Pancreas (tissue), 10 donors: ENCODE measurements at regions not wholly inside any gene's neighbourhood (a gene's known extent, or its start where the extent isn't known, plus 50 kb on each side); places are given as distances from the start of the nearest gene placed in this dataset.

Source experiments
- ATAC-seq, 4 donors: fragments of 200-7000 bp; cut with Tn5 transposase; one replicate each; pipeline versions ENCODE4 v1.8.0 to v1.9.1; 2020; ENCODE audit warnings: mild to moderate bottlenecking in 4 of 4, moderate library complexity in 4 of 4
- DNase-seq, 6 donors: peaks; one replicate each; pipeline ENCODE4 v3.0.0-alpha.2; 2020
- FAIRE-seq: peaks from 2 replicates; lab custom pipeline; 2012; peaks lifted over from hg19 to GRCh38; lab: Jason Lieb, UNC
- H3K27ac ChIP-seq, 4 donors: fragments of 200-600 bp; sonication (generic); 1 replicate in 3 of 4; 2 replicates in 1 of 4; pipeline versions ENCODE4 v1.5.0 to v1.8.0; 2020
- H3K27me3 ChIP-seq, 4 donors: fragments of 200-600 bp; one replicate each; pipeline ENCODE4 v1.8.0; 2021
- H3K36me3 ChIP-seq, 3 donors: fragments of 200-600 bp; sonication (generic) in 1 of 3; one replicate each; pipeline versions ENCODE4 v1.5.0 to v1.8.0; 2020 to 2021
- H3K4me1 ChIP-seq, 3 donors: fragments of 200-600 bp; one replicate each; pipeline ENCODE4 v1.8.0; 2021
- H3K4me3 ChIP-seq, 4 donors: fragments of 200-600 bp; sonication (generic) in 2 of 4; one replicate each; pipeline versions ENCODE4 v1.5.0 to v1.8.0; 2020 to 2021
- H3K9me3 ChIP-seq, 4 donors: fragments of 200-600 bp; one replicate each; pipeline ENCODE4 v1.8.0; 2021
- WGBS, 2 donors: extraction: QIAGEN DNeasy Blood & Tissue Kit; methylation state at CpG; one replicate each; pipeline ENCODE4 v1.1.7; 2013; 5-methylcytosine and 5-hydroxymethylcytosine counted together
- intact Hi-C, 3 donors: fragments of 100-400 bp; cut with DNase I; formaldehyde crosslinking; loops; one replicate each; pipeline versions ENCODE4 v1.11.1 to v1.14.2; 2022
- TF ChIP-seq, protein P1 (sequence below), 4 donors: fragments of 200-600 bp; sonication (generic) in 3 of 4; IDR thresholded peaks; one replicate each; pipeline versions ENCODE4 v1.5.0 to v1.8.0; 2021; ENCODE audit warnings: antibody characterized with exemption in 4 of 4
- donor health status: healthy with polysubstance abuse.
- donor health status: DM: no; HTN: no; CAD: no; lungs with moderate emphysema.
- donor health status: DM: no; HTN: no; CAD: no.
- donor health status: control.
- donor health status: control.
- donor health status: Bipolar disorder and iron deficiency.
- donor health status: DM: yes; HTN: yes; CAD: no.
- donor health status: DM: no; HTN: no; CAD: no.
- donor health status: DM: no; HTN: no; CAD: no.
- donor health status: DM: yes; HTN: yes; CAD: no.

DNA sequence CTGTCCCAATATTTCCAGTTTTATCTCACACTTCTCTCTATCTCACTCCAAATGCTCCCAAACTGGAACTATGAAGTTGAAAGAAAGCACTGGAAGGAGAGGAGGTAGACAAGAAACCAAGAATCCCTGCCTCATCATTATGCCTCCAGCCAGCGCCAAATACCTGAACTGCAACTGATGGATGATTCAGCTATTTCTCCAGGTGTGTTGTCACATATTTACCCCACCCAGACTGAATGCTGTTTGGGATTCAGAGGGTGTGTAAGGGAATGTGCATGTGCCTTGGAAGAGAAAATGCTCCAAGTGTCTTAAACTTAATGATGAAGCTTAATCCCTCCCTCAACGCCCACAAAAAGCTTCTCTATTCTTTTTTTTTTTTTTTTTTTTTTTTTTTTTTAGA lies 269.5 kb upstream of the ATP11B start:
- FAIRE-seq (no peak), DNase-seq (no peak), ATAC-seq (no peak)
- peaks cover 0 to 9% (median 4%) of the 10 kb centered on the region in 3 donors for H3K4me1 ChIP-seq
- no peak overlapping the region for H3K4me3 ChIP-seq
- TF ChIP-seq, protein P1, sequence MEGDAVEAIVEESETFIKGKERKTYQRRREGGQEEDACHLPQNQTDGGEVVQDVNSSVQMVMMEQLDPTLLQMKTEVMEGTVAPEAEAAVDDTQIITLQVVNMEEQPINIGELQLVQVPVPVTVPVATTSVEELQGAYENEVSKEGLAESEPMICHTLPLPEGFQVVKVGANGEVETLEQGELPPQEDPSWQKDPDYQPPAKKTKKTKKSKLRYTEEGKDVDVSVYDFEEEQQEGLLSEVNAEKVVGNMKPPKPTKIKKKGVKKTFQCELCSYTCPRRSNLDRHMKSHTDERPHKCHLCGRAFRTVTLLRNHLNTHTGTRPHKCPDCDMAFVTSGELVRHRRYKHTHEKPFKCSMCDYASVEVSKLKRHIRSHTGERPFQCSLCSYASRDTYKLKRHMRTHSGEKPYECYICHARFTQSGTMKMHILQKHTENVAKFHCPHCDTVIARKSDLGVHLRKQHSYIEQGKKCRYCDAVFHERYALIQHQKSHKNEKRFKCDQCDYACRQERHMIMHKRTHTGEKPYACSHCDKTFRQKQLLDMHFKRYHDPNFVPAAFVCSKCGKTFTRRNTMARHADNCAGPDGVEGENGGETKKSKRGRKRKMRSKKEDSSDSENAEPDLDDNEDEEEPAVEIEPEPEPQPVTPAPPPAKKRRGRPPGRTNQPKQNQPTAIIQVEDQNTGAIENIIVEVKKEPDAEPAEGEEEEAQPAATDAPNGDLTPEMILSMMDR (IDR thresholded peaks at IDR 0.05) = no peak
- no peaks in the 10 kb centered on the region for H3K9me3 ChIP-seq
- intact Hi-C loops = no loop called here
- no peaks in the 10 kb centered on the region for H3K27me3 ChIP-seq
- 91 to 97% methylated on average over 2 of the region's 2 CpGs for WGBS, 2 donors
- no peak overlapping the region for H3K27ac ChIP-seq
- no peaks in the 10 kb centered on the region for H3K36me3 ChIP-seq

DNA sequence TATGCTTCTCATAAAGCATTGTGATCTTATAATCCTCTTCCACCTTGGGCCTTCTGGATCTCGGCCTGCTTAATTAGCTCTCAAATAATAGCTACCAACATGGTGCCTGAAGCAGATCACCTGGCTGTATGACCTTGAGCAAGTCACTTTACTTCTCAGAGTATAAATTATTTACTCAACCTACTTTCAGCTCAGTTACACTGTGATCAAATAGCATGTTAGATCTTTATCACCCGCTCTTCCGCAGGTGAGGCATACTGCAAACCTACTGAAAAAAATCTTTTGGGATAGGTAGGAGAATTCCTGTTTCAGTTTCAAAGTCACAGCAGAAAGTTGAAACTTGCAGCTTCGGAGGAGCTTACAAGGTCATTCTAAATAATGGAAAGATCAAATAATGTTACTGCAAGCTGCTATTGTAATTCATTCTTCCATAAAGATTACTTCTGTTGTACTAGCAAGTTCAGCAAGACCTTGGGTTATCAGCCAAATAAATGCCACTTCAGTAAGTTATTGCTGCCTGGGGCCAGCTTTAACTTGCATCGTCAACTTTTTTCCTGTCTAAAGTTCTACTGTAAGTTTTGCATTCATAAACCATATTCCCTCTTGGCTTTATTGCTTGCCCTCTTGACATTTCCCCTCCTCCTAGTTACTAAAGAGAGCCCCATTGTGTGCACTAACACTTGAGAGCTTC lies 268.4 kb upstream of the ATP11B start:
- no peaks in the 10 kb centered on the region for H3K36me3 ChIP-seq
- H3K4me3 ChIP-seq = no peak overlapping the region
- H3K4me1 ChIP-seq = peaks cover 0 to 9% (median 4%) of the 10 kb centered on the region in 3 donors
- no peak for FAIRE-seq
- H3K9me3 ChIP-seq = no peaks in the 10 kb centered on the region
- H3K27me3 ChIP-seq = no peaks in the 10 kb centered on the region
- DNase-seq = no peak
- H3K27ac ChIP-seq = no peak overlapping the region
- 15% methylated on average over 5 of the region's 5 CpGs for WGBS, 2 donors
- peak in 3 of 4 donors; percentile 20 to 75 (median 66) for ATAC-seq
- TF ChIP-seq, protein P1 (IDR thresholded peaks at IDR 0.05) = no peak
- intact Hi-C loops = no loop called here

DNA sequence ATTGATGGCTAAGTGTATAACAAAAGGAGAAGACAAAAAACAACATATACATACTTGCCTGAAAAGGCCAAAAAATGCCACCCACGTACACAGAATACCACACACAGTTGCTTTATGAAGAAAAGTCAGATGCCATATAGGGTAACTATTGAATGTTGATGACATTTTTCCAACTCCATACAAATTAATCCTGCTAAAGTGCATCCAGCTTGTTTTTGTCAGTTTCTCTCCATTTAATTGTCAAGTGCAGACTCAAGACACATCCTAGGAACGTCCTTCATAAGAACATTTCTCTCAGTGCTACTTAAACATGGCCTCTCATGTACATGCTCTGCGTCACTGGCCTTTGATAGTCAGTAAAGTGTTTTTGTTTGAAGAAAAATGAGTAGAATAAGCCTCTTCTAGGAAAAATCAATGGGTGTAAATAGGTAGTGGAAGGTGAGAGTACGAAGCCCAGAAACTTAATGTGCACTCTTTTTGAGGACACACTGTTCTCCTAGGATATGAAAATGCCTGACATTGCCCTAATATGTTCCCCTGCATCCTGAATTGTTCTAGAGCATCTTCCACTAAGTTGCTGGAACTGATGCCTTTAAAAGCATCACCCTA lies 267.4 kb upstream of the ATP11B start:
- DNase-seq = no peak
- 65 to 70% methylated on average over 4 of the region's 4 CpGs for WGBS, 2 donors

DNA sequence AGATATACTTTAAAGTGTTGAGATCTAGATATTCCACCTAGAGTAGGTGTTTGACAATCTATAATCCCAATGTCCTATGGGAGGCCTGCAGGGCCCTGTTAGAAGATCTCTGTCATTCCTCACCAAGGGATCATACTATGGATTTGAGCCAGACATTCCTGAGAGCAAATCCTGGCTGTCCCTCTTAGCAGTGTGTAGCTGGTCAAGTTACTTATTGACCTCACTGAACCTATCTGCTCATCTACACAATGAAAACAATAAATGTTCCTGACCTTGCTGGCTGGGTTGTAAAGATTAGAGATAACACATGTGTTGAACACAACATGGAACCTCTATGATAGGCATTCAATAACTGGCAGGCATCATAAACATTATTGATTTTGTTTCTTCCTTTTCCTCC lies 265.6 kb upstream of the ATP11B start:
- DNase-seq (no peak), FAIRE-seq (no peak), ATAC-seq (peak in 2 of 4 donors; percentile 51 to 65)
- TF ChIP-seq, protein P1 (IDR thresholded peaks at IDR 0.05) = no peak
- Histone ChIP-seq H3K36me3 (no peaks in the 10 kb centered on the region), H3K4me3 (no peak overlapping the region), H3K4me1 (peaks cover 0 to 9% (median 4%) of the 10 kb centered on the region in 3 donors), H3K27ac (no peak overlapping the region), H3K9me3 (no peaks in the 10 kb centered on the region), H3K27me3 (peaks cover 0 to 2% (median 0%) of the 10 kb centered on the region in 4 donors)
- intact Hi-C loops = no loop called here

More for the DNA sequence above, 267.4 kb upstream of the ATP11B start:
- ATAC-seq = no peak
- no peaks in the 10 kb centered on the region for H3K36me3 ChIP-seq
- H3K27me3 ChIP-seq = no peaks in the 10 kb centered on the region
- H3K4me3 ChIP-seq = no peak overlapping the region
- no peak overlapping the region for H3K27ac ChIP-seq
- intact Hi-C loops = no loop called here
- peaks cover 0 to 9% (median 4%) of the 10 kb centered on the region in 3 donors for H3K4me1 ChIP-seq
- TF ChIP-seq, protein P1 (IDR thresholded peaks at IDR 0.05) = no peak
- FAIRE-seq = no peak
- no peaks in the 10 kb centered on the region for H3K9me3 ChIP-seq

DNA sequence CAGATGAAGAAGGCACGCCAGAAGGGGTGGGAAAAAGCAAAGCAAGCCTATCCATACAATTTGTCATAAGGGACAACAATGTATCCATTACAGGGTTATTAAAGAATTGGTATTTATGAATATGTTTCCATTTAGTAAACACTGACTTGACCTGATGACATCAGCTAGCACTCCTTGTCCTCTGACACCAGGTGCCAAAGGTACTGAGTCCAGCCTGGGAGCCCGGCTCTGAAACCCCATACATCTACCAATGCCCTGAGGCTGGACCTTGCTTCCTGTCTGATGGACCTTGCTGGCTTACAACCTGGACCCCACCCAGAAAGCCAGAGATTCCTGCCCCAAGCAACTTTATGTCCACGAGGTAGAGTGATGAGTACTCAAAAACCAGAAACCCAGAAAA lies 263.0 kb upstream of the ATP11B start:
- no peaks in the 10 kb centered on the region for H3K36me3 ChIP-seq
- WGBS, 2 donors = 77 to 81% methylated on average over 3 of the region's 3 CpGs
- no peaks in the 10 kb centered on the region for H3K9me3 ChIP-seq
- intact Hi-C loops = no loop called here
- H3K27me3 ChIP-seq = peaks cover 0 to 3% (median 0%) of the 10 kb centered on the region in 4 donors
- DNase-seq (no peak), FAIRE-seq (no peak), ATAC-seq (no peak)
- H3K4me1 ChIP-seq = peaks cover 0 to 4% (median 0%) of the 10 kb centered on the region in 3 donors
- TF ChIP-seq, protein P1 (IDR thresholded peaks at IDR 0.05) = no peak
- no peak overlapping the region for H3K27ac ChIP-seq
- H3K4me3 ChIP-seq = no peak overlapping the region
